Effector CD4-positive, alpha-beta T cell (primary cell): ENCODE measurements at regions not wholly inside any gene's neighbourhood (a gene's known extent, or its start where the extent isn't known, plus 50 kb on each side); places are given as distances from the start of the nearest gene placed in this dataset.
A peak's percentile ranks its signal among the peaks of the same experiment; 100 is the strongest.
"Not testable (repeated sequence)": the region's sequence is repeated elsewhere in the genome, so short reads cannot be mapped to it uniquely, and the experiment has no call there.

Experiments used
- DNase-seq: peaks from one replicate; pipeline ENCODE4 v3.0.0-alpha.2; 2020

- DNase-seq: not testable (repeated sequence)
Measured at GRCh38 chrX:45546697-45547096, 346.0 kb upstream of the DIPK2B start.

- DNase-seq: no peak
Measured at GRCh38 chrX:45540181-45540580, 339.5 kb upstream of the DIPK2B start.

GRCh38 chrX:45537936-45538335 lies 337.3 kb upstream of the DIPK2B start:
- DNase-seq: no peak

GRCh38 chrX:45527834-45528233 lies 327.2 kb upstream of the DIPK2B start:
- no peak for DNase-seq

- no peak for DNase-seq
Measured at GRCh38 chrX:45524805-45525204, 324.1 kb upstream of the DIPK2B start.

- DNase-seq: no peak
Measured at GRCh38 chrX:45524296-45524695, 323.6 kb upstream of the DIPK2B start.

- no peak for DNase-seq
Measured at GRCh38 chrX:45518552-45518951, 317.9 kb upstream of the DIPK2B start.

GRCh38 chrX:45517090-45517973 lies 316.7 kb upstream of the DIPK2B start:
- no peak for DNase-seq

- peak; percentile 10 for DNase-seq
Measured at GRCh38 chrX:45515262-45516215, 314.9 kb upstream of the DIPK2B start.

GRCh38 chrX:45513042-45513441 lies 312.4 kb upstream of the DIPK2B start:
- DNase-seq: no peak

- no peak for DNase-seq
Measured at GRCh38 chrX:45508454-45508853, 307.8 kb upstream of the DIPK2B start.

- DNase-seq: no peak
Measured at GRCh38 chrX:45506149-45506730, 305.6 kb upstream of the DIPK2B start.

GRCh38 chrX:45505214-45505613 lies 304.5 kb upstream of the DIPK2B start:
- DNase-seq: no peak

GRCh38 chrX:45503787-45504362 lies 303.2 kb upstream of the DIPK2B start:
- not testable (repeated sequence) for DNase-seq

GRCh38 chrX:45502396-45502795 lies 301.7 kb upstream of the DIPK2B start:
- DNase-seq: no peak

- no peak for DNase-seq
Measured at GRCh38 chrX:45497290-45497689, 296.6 kb upstream of the DIPK2B start.

- no peak for DNase-seq
Measured at GRCh38 chrX:45485719-45486118, 285.0 kb upstream of the DIPK2B start.

- DNase-seq: no peak
Measured at GRCh38 chrX:45479835-45480422, 279.3 kb upstream of the DIPK2B start.

GRCh38 chrX:45479196-45479834 lies 278.6 kb upstream of the DIPK2B start:
- no peak for DNase-seq

- DNase-seq: no peak
Measured at GRCh38 chrX:45472968-45473367, 272.3 kb upstream of the DIPK2B start.

GRCh38 chrX:45467537-45467936 lies 266.9 kb upstream of the DIPK2B start:
- DNase-seq: not testable (repeated sequence)

- not testable (repeated sequence) for DNase-seq
Measured at GRCh38 chrX:45455732-45456131, 255.1 kb upstream of the DIPK2B start.
